K562 (cell line): ENCODE measurements at regions not wholly inside any gene's neighbourhood (a gene's known extent, or its start where the extent isn't known, plus 50 kb on each side); places are given as distances from the start of the nearest gene placed in this dataset.

Source experiments
- ATAC-seq: fragments of 200-7000 bp; cut with Tn5 transposase; 3 replicates; pipeline ENCODE4 v1.9.1; 2020; ENCODE audit warnings: moderate library complexity
- BruUV-seq: library from RNA; stranded (reverse); fragments of 400-500 nt; replicated peaks from 2 replicates; lab custom pipeline; 2021; lab: Mats Ljungman, UMichigan
- CTCF ChIA-PET: fragments of 300-600 bp; formaldehyde crosslinking; extraction: SDS; loops from one replicate; lab custom pipeline; 2021; ENCODE audit warnings: low intra/inter-chr PET ratio; lab: Yijun Ruan, JAX
- POLR2A ChIA-PET: fragments of 300-600, 350-650 bp; sonication (Branson Sonifier 250); formaldehyde crosslinking; extraction: SDS; loops from one replicate; lab custom pipeline; 2021; ENCODE audit warnings: antibody characterized with exemption, inconsistent platforms; lab: Yijun Ruan, JAX
- DNase-seq, 4 experiments: peaks; one replicate each; pipeline versions ENCODE4 v3.0.0 to v3.0.0-alpha.2; 2011 to 2018; ENCODE audit warnings: low spot score in 3 of 4, mixed read lengths in 3 of 4; ENCODE audit errors: extremely low read depth in 1 of 4
- FAIRE-seq: peaks from 2 replicates; lab custom pipeline; 2011; peaks lifted over from hg19 to GRCh38; lab: Jason Lieb, UNC
- H2AFZ ChIP-seq: 2 replicates; pipeline ENCODE4 v1.6.0; 2011; ENCODE audit warnings: low read depth, low read length, control low read depth, inconsistent platforms
- H3K27ac ChIP-seq: fragments of 200-600 bp; 3 replicates; pipeline ENCODE4 v1.8.0; 2011; ENCODE audit warnings: low read depth, mild to moderate bottlenecking, control low read depth, inconsistent platforms, low read length, moderate library complexity, mixed read lengths; ENCODE audit errors: extremely low read depth
- H3K27me3 ChIP-seq, 2 experiments: fragments of 300-600 bp in 1 of 2; 2 replicates in 1 of 2; 3 replicates in 1 of 2; pipeline versions ENCODE4 v1.6.0 to v1.8.0; 2011; ENCODE audit warnings: inconsistent platforms in 2 of 2, low read length in 2 of 2, mild to moderate bottlenecking in 1 of 2, mixed read lengths in 1 of 2, moderate library complexity in 1 of 2; ENCODE audit not compliant: control insufficient read depth in 2 of 2, insufficient read depth in 2 of 2
- H3K36me3 ChIP-seq: fragments of 300-600 bp; 3 replicates; pipeline ENCODE4 v1.8.0; 2011; ENCODE audit warnings: mild to moderate bottlenecking, low read length, inconsistent platforms; ENCODE audit not compliant: control insufficient read depth, insufficient read depth
- H3K4me1 ChIP-seq, 2 experiments: fragments of 200-600 bp in 1 of 2; replicated peaks in 1 of 2; 2 replicates in 1 of 2; 3 replicates in 1 of 2; pipeline versions ENCODE4 v1.5.1 to v1.8.0; 2011; ENCODE audit warnings: inconsistent platforms in 2 of 2, low read length in 2 of 2, mild to moderate bottlenecking in 1 of 2, mixed read lengths in 1 of 2, moderate library complexity in 1 of 2; ENCODE audit not compliant: control insufficient read depth in 2 of 2, insufficient read depth in 2 of 2
- H3K4me2 ChIP-seq: 2 replicates; pipeline ENCODE4 v1.6.1; 2011; ENCODE audit warnings: low read length, control low read depth, inconsistent platforms, mixed read lengths; ENCODE audit not compliant: insufficient read depth
- H3K4me3 ChIP-seq: fragments of 200-600 bp; sonication (generic), shearing (Covaris generic); 2 replicates; pipeline ENCODE4 v1.5.1; 2016; ENCODE audit warnings: control low read depth, inconsistent platforms
- H3K79me2 ChIP-seq: fragments of 200-600 bp; 3 replicates; pipeline ENCODE4 v1.8.0; 2011; ENCODE audit warnings: low read length, inconsistent platforms; ENCODE audit not compliant: control insufficient read depth, insufficient read depth
- H3K9ac ChIP-seq, 2 experiments: 2 replicates each; pipeline versions ENCODE4 v1.6.0 to v1.6.1; 2011; ENCODE audit warnings: low read depth in 2 of 2, low read length in 2 of 2, control low read depth in 1 of 2, inconsistent platforms in 1 of 2, mild to moderate bottlenecking in 1 of 2, mixed read lengths in 1 of 2; ENCODE audit not compliant: insufficient read depth in 1 of 2
- H3K9me1 ChIP-seq: one replicate; pipeline ENCODE4 v1.6.0; 2011; ENCODE audit warnings: inconsistent platforms, mild to moderate bottlenecking, low read length, moderate library complexity; ENCODE audit not compliant: control insufficient read depth, insufficient read depth
- H3K9me3 ChIP-seq: replicated peaks from 2 replicates; pipeline ENCODE4 v1.5.1; 2011; ENCODE audit warnings: low read depth, low read length, inconsistent platforms; ENCODE audit not compliant: control insufficient read depth, insufficient read depth
- H4K20me1 ChIP-seq: replicated peaks from 2 replicates; pipeline ENCODE4 v1.6.1; 2011; ENCODE audit warnings: low read length, inconsistent platforms, mixed read lengths; ENCODE audit not compliant: control insufficient read depth, insufficient read depth
- CREB3 ChIP-seq: fragments of 450-650 bp; conservative IDR thresholded peaks from 2 replicates; pipeline ENCODE4 v1.6.1; 2016; ENCODE audit warnings: missing genetic modification characterization, low read depth, mild to moderate bottlenecking, missing compliant biosample characterization, moderate library complexity
- FOXJ2 ChIP-seq: fragments of 200-800 bp; sonication (Bioruptor generic); IDR thresholded peaks from 2 replicates; pipeline ENCODE4 v1.6.1; 2016; ENCODE audit warnings: missing genetic modification characterization, missing compliant biosample characterization
- KLF1 ChIP-seq: fragments of 450-650 bp; IDR thresholded peaks from 2 replicates; pipeline ENCODE4 v1.6.1; 2016; ENCODE audit warnings: missing genetic modification characterization, missing compliant biosample characterization
- KLF10 ChIP-seq: fragments of 250-450 bp; sonication (Bioruptor Pico); IDR thresholded peaks from 2 replicates; pipeline ENCODE4 v1.6.1; 2021; ENCODE audit warnings: matching md5 sums
- PREB ChIP-seq: sonication (generic); formaldehyde crosslinking; IDR thresholded peaks from 2 replicates; pipeline ENCODE4 v1.8.1; 2023; ENCODE audit warnings: mild to moderate bottlenecking, missing genetic modification reagents
- TCF7 ChIP-seq: sonication (generic); IDR thresholded peaks from 2 replicates; pipeline ENCODE4 v1.6.1; 2016; ENCODE audit warnings: antibody characterized with exemption, borderline replicate concordance
- ZC3H4 ChIP-seq: sonication (generic); formaldehyde crosslinking; IDR thresholded peaks from 2 replicates; pipeline ENCODE4 v1.9.0; 2021; ENCODE audit warnings: missing genetic modification reagents, borderline replicate concordance
- WGBS: fragments of 100-300 bp; shearing (Covaris generic); methylation state at CpG from one replicate; pipeline ENCODE4 v1.1.6; 2016; ENCODE audit warnings: low coverage, mixed read lengths; ENCODE audit not compliant: insufficient coverage; ENCODE audit errors: missing lambda C conversion rate; 5-methylcytosine and 5-hydroxymethylcytosine counted together
- in situ Hi-C: fragments of 300-500 bp; cut with MboI; formaldehyde crosslinking; loops from 4 replicates; pipeline ENCODE4 v1.15.0; 2018; ENCODE audit warnings: inconsistent platforms, mixed read lengths
- intact Hi-C: fragments of 100-400 bp; cut with micrococcal nuclease; formaldehyde crosslinking; loops from 2 replicates; pipeline ENCODE4 v1.14.2; 2022
- TF ChIP-seq, protein P1 (sequence below): fragments of 450-650 bp; IDR thresholded peaks from 2 replicates; pipeline ENCODE4 v1.6.1; 2016; ENCODE audit warnings: mild to moderate bottlenecking
- TF ChIP-seq, protein P2 (sequence below): fragments of 250-450 bp; sonication (Bioruptor Pico); IDR thresholded peaks from 2 replicates; pipeline ENCODE4 v1.8.0; 2022; ENCODE audit warnings: inconsistent platforms

DNA sequence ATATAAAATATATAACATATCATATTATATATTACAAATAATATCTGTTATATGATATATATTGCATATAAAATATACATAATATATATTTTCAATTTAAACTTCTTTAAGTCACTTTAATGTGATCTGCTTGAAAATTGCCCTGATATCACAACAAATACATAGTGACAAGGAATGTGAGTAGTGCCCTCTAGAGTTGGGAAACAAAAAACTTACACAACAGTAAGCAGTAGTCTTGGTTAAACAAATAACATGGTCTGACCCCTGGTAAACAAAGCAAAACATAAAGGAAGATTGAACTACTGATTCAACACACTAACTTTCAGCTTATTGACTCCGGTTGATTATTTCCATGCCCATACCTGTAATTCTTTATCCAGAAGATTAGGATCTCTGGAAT lies 188.3 kb upstream of the NMUR2 start (continued):
- TF ChIP-seq, protein P1, sequence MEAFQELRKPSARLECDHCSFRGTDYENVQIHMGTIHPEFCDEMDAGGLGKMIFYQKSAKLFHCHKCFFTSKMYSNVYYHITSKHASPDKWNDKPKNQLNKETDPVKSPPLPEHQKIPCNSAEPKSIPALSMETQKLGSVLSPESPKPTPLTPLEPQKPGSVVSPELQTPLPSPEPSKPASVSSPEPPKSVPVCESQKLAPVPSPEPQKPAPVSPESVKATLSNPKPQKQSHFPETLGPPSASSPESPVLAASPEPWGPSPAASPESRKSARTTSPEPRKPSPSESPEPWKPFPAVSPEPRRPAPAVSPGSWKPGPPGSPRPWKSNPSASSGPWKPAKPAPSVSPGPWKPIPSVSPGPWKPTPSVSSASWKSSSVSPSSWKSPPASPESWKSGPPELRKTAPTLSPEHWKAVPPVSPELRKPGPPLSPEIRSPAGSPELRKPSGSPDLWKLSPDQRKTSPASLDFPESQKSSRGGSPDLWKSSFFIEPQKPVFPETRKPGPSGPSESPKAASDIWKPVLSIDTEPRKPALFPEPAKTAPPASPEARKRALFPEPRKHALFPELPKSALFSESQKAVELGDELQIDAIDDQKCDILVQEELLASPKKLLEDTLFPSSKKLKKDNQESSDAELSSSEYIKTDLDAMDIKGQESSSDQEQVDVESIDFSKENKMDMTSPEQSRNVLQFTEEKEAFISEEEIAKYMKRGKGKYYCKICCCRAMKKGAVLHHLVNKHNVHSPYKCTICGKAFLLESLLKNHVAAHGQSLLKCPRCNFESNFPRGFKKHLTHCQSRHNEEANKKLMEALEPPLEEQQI: no peak

DNA sequence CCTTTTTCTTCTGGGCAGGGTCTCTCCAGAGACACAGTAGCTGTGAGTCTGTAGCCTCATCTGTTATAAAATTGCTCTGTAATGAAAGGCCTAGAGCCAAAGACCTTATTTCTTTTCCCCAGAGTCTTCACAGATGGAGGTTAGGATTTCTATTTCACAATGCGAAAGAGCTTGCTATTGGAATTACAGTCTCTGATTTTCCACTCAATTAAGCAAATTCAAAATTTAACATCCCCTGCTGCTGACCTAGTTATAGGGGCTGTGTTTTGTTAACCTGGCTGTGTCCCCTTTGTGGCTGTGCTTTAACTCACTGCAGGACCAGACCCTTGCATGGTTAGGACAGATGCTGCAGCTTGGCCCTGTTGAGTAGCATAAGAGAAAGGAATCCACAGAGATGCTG lies 190.3 kb upstream of the NMUR2 start:
- Histone ChIP-seq H3K9me1 (no peaks in the 10 kb centered on the region), H3K9me3 (peaks cover 3% of the 10 kb centered on the region; the same call in 1 of the 2 replicates), H3K9ac (no peak overlapping the region), H3K4me2 (no peak overlapping the region), H3K27ac (no peak overlapping the region), H3K27me3 (no peaks in the 10 kb centered on the region), H3K36me3 (no peaks in the 10 kb centered on the region), H3K79me2 (no peaks in the 10 kb centered on the region), H2AFZ (no peak overlapping the region), H4K20me1 (no peaks in the 10 kb centered on the region), H3K4me1 (no peaks in the 10 kb centered on the region), H3K4me3 (no peak overlapping the region)
- CTCF ChIA-PET: no interaction called here
- no peak for DNase-seq
- no TSS peak for BruUV-seq
- no peak for FAIRE-seq
- WGBS: 14% methylated on average over 1 of the region's 1 CpG
- POLR2A ChIA-PET: no interaction called here
- in situ Hi-C loops: no loop called here
- ATAC-seq: no peak
- intact Hi-C loops: no loop called here
- TF ChIP-seq TCF7 (no peak), FOXJ2 (tag) (no peak), PREB (CRISPR knock-in tag) (no peak), ZC3H4 (CRISPR knock-in tag) (no peak), CREB3 (tag) (no peak), KLF10 (CRISPR knock-in tag) (no peak), KLF1 (tag) (no peak)
- TF ChIP-seq, protein P2, sequence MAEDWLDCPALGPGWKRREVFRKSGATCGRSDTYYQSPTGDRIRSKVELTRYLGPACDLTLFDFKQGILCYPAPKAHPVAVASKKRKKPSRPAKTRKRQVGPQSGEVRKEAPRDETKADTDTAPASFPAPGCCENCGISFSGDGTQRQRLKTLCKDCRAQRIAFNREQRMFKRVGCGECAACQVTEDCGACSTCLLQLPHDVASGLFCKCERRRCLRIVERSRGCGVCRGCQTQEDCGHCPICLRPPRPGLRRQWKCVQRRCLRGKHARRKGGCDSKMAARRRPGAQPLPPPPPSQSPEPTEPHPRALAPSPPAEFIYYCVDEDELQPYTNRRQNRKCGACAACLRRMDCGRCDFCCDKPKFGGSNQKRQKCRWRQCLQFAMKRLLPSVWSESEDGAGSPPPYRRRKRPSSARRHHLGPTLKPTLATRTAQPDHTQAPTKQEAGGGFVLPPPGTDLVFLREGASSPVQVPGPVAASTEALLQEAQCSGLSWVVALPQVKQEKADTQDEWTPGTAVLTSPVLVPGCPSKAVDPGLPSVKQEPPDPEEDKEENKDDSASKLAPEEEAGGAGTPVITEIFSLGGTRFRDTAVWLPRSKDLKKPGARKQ (CRISPR knock-in tag): no peak
